CD4-positive, alpha-beta T cell treated with Interleukin-15 for 4 hours (primary cell): ENCODE measurements at regions not wholly inside any gene's neighbourhood (a gene's known extent, or its start where the extent isn't known, plus 50 kb on each side); places are given as distances from the start of the nearest gene placed in this dataset.

Experiments
- DNase-seq: peaks from one replicate; pipeline ENCODE4 v3.0.0-alpha.2; 2020; ENCODE audit warnings: low spot score

- no peak for DNase-seq
Observed at GRCh38 chr5:4831325-4831724, 308.8 kb upstream of the ADAMTS16 start.

- no peak for DNase-seq
Observed at GRCh38 chr5:4832471-4832870, 307.7 kb upstream of the ADAMTS16 start.

DNA sequence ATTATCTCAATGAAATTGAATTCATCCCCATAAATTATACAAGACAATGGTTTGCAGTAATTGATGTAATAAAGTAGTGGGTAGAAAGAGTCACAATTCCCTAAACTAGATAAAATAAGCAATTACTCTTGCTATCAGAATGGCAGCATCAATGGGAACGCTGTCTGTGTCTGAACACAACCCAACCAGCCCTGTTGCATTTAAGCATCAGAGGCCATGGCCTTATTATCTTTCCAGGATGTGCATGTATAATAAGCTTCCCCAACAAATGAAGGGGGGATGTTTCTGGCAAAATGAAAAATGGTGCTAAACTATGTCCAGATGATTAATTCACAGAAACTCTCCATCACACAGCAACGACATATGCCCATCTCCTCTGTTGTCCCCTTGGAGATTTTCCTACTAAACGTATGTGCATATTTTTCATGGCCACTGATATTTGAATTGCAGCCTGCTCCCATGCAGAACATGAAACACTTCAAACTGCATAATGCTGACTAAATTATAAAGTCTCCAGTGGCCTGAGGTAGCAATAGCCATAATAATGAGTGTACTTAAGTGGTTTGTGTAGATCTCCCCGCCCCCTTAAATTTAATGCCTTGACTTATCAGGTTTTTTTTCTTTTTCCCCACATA lies 306.9 kb upstream of the ADAMTS16 start:
- DNase-seq: no peak

DNA sequence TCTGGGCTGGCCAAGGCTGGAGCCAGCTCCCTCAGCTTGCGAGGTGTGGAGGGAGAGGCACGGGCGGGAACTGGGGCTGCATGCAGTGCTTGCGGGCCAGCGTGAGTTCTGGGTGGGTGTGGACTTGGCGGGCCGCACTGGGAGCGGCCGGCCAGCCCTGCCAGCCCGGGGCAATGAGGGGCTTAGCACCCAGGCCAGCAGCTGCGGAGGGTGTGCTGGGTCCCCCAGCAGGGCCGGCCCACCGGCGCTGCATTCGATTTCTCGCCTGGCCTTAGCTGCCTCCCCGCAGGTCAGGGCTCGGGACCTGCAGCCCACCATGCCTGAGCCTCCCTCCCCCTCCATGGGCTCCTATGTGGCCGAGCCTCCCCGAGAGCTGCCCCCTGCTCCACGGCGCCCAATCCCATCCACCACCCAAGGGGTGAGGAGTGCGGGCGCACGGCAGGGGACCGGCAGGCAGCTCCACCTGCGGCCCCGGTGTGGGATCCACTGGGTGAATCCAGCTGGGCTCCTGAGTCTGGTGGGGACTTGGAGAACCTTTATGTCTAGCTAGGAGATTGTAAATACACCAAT lies 302.6 kb upstream of the ADAMTS16 start:
- DNase-seq: no peak

DNA sequence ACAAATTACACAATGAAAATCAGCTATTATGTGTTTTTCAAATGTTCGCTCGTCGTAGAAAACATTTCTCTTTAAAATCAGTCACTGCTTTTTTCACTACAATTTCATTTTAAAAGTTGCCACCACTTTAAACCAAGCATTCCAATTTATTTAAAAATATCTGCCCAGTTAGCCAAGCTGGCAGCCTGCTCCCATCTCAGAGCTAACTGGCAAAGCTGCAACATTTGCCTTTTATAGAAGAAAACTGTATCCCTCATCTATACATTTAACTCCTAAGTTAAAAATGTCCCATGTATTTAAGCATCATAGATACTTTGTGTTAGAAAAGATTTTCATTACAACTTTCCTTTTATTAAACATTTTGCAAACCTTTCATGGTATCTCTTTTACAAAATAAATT lies 294.9 kb upstream of the ADAMTS16 start:
- no peak for DNase-seq

DNA sequence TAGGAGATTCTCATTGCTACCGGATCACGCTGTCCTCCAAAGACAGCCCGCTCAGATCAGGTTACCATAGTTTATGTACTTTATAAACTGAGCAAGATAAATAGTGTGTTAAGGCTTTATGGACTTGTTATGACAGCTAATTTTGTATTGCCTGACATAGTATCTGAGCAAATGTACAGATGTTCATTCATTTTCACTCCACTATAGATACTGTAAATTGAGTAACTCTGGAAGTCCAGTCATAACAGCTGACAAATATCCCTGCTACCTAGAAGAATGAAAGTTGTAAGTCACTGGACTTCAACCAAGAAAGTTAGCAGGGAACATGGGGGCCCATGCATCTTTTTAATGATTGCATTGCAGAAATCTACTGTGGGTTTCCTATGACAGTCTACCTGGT lies 292.4 kb upstream of the ADAMTS16 start:
- no peak for DNase-seq

DNA sequence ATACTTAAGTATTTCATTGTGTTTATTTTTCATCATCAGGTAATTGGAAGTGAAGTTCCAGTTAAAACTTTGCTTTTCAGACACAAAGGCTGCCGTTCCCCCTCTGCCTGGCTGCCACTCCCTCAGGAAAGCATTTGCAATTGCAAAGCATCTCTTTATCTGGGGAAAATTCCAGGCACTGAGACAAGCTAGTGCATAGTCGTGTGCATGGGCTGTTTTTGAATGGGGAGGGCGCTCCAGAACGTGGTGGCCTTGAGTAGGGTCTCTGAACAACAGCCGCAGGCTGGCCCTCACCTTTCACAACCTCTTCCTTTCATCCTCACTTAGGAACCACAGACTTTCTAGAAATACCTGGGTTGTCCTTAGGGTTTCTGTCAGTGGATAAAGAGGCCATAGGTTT lies 285.1 kb upstream of the ADAMTS16 start:
- DNase-seq: no peak

DNA sequence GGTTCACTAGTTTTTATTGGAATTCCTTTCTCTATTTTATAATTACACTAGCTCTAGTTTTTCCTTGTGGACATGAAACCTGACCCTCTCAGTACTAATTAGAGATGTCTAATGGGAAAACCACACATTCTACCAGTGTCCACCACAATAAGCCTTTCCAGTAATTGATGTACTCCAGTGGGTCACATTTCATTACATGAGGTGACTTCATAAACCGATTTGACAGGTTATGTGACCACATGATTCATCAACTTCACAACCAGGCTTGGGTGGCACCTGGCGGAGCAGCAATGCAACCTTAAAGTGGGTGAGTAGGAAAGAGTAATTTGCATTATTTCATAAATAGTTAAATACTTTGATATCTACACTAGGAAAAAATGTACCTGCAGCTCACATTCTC lies 284.2 kb upstream of the ADAMTS16 start:
- no peak for DNase-seq

GRCh38 chr5:4857761-4858160 lies 282.4 kb upstream of the ADAMTS16 start:
- DNase-seq: no peak

GRCh38 chr5:4859500-4860235 lies 280.5 kb upstream of the ADAMTS16 start:
- DNase-seq: no peak

DNA sequence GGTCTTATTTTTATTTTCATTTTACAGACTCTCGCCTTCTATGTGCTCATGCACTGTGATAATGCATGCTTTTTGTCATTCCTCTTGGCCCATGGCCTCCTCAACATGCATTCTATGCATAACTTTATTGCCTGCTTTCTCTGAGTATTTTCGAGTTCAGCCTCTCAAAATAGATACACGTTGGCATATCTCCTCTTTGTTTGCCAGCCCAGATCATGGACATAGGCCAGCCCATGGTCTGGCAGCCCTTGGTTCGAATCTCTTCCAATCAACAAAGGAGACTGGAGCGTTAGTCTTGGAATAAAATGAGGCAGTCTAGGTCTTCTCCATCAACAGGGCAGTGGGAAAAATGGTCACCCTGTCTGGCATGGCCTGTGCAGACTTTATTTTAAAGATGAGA lies 279.5 kb upstream of the ADAMTS16 start:
- no peak for DNase-seq

DNA sequence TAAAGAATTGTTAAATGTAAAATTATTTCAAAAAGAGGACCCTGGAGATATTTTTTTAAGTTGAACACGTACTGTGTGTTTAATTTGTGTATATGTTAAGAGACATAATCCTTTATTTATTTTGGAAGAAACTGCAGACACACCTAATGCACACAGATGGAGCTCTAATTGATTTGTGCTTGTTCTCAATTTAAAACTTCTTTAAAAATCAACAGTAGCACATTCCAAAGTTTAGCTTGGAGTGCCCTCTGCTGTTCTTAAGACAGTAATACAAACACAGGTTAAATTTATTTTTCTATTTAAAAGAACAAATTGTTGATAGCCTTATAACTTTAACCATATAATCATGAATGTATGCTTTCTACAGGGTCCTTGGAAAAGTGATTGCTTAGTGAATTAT lies 277.6 kb upstream of the ADAMTS16 start:
- DNase-seq: no peak

- no peak for DNase-seq
Observed at GRCh38 chr5:4866131-4866659, 273.9 kb upstream of the ADAMTS16 start.

DNA sequence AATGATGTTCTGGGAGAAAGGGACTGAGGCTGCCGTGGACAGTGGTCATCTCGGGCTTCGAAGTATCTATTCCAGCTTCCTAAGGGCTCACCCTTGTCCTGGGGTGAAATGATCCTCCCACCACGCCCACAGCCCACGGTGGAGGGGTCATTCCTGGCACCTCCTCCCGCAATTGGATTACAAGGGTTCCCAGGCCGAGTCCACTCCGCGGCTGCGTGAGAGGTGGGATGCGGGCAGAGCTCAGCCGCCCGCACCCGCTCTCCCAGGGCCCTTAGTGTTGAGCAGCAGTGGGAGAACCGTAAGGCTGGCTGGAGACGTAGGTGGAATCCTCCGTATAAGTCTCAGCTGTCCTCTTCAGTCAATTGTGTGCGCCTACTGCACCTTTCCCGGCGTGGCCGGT lies 273.3 kb upstream of the ADAMTS16 start:
- DNase-seq: no peak

- DNase-seq: peak; percentile 27
Observed at GRCh38 chr5:4868140-4868735, 271.9 kb upstream of the ADAMTS16 start.

DNA sequence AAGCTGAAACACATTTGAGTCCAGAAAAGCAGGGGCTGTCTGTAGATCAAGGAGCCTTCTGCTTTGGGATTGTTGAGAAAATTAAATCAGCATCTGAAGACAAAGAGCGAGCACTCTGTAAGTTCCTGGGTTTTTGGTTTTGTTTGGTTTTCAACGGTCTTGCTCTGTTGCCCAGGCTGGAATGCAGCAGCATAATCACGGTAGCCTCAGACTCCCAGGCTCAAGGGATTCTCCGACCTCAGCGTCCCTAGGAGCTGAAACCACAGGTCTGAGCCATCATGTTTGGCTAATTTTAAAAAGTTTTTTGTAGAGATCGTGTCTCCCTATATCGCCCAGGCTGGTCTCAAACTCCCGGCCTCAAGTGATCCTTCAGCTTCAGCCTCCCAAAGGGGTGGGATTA lies 266.5 kb upstream of the ADAMTS16 start:
- no peak for DNase-seq

DNA sequence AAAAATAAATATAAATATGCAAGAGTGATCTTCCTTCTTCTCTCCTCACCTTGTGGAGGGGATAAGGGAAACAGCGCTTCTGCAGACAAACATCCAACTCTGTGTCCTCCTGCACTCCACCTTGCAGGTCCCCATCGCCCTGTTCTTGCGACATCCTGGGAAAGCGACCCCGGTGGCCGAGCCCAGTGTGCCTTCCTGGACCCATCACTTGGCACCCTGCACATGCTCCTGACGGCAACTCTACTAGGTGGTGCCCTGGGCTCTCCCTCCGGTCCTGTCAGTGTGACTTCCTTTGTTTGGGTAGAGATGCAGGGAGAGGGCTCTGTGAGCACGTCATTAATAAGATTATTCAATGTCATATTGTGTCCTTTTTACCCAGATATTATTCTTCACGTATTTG lies 266.0 kb upstream of the ADAMTS16 start:
- DNase-seq: no peak

GRCh38 chr5:4875942-4876341 lies 264.2 kb upstream of the ADAMTS16 start:
- DNase-seq: no peak

DNA sequence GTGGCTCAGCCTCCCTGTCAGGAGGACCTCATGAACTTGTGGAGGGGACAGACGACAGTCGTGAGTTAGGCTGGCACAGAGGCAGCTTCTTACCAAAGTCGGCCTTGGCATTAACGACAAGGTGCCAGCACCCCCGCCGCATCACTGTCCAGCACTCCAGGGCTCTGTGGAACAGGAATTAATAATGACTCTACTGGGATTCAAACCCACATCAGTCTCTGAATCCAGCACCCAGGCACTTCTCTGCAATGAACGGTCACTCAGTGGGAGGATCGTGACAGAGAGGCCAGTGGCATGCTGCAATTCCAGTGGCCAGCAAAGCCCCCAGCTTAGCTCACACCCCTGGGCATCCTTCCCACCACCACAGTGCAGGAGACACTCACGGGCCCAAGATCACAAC lies 263.3 kb upstream of the ADAMTS16 start:
- DNase-seq: no peak

DNA sequence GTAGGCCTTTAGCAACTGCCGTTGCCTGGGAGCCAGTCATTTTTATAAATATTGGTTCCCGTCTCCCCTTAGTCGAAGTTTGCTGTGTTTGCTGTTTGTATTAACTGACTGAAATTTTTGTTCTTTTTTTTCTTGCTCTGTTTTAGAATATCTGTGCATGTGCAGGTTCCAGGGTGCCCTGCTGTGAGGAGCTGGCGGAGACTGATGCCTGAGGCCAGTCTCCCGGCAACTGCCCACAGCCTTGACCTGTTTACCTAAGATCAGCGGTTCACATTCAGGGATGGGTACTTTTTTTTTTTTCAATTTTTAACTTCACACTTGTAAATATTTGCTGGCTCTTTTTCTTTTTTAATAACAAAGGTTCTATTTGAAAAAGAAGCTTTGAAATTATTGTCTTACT lies 262.6 kb upstream of the ADAMTS16 start:
- no peak for DNase-seq

GRCh38 chr5:4879075-4879474 lies 261.1 kb upstream of the ADAMTS16 start:
- no peak for DNase-seq

DNA sequence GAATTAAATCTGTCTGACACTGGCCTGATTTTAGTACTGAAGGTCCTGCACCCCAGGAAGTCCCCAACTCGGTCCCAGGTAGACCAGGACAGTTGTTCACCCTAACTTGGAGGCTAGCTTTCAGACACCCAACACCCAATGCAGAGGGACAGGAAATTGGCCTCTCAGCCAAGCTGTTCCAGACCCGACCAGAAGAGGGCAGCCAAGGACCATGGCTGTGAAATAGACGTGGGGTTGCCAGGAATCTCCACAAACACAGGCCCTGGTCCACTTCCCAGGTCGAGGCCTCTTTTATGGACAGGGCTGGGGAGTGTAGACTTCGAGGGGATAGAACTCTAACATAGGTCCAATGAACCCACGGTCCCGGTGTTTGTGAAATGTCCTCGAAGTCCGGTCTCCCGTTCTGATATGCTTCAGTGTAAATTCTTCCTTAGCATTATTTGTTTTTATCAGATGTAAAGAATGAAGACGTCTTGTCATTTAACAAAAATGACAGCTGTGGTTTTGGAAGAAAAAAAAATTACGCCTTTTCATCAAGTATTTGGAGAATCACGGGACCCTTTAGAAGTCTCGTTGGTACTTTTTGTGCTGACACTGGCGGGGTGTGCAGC lies 260.3 kb upstream of the ADAMTS16 start:
- DNase-seq: peak; percentile 5

DNA sequence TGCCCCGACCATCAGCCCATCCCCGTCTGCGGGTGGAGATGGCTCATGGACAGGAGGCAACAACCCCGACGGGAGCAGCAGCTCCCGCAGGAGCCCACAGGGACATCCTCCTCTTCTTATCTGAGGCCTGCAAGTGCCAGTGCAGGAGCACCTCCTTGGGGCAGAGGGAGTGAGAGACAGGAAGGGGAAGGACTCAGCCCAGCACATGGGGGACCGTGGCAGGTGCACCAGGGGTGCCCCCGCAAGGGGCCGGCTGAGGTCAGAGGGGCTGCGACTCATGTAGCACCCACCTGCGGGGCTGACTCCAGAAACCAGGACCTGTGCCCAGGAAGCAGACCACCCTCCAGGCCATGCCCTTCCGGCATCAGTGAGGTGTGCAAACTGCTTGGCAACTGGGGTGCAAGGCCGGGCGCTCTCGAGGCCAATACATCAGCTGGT lies 259.8 kb upstream of the ADAMTS16 start:
- DNase-seq: no peak
